ENCODE measurements at regions not wholly inside any gene's neighbourhood (a gene's known extent, or its start where the extent isn't known, plus 50 kb on each side); places are given as distances from the start of the nearest gene placed in this dataset.
"Not testable (repeated sequence)": the region's sequence is repeated elsewhere in the genome, so short reads cannot be mapped to it uniquely, and the experiment has no call there.

DNA sequence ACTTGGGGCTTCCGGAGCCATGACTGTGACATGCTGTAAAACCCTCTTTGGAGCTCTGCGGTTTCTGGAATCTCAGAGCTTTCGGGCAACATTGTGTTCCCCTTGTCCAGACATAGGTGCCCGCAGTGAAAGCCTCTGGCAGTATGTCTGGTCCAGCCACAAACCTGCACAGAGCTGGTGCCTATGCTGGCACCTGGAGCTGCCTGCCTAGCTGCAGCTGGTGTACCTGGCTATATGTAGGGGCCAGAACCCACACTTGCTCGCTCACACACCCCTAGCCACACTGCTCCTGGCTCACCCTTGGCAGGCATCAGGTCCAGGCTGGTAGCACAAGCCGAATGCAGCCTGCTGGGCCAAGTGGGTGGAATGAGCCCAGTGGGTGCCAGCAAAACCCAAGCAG lies 861.1 kb downstream of the FLRT2 start:
- DNase-seq (ENCODE audit: insufficient read length, low spot score) = no peak
- TF ChIP-seq POLR2A (IDR thresholded peaks at IDR 0.05; ENCODE audit: low read depth, low read length) = no peak
- no peak for FAIRE-seq

DNA sequence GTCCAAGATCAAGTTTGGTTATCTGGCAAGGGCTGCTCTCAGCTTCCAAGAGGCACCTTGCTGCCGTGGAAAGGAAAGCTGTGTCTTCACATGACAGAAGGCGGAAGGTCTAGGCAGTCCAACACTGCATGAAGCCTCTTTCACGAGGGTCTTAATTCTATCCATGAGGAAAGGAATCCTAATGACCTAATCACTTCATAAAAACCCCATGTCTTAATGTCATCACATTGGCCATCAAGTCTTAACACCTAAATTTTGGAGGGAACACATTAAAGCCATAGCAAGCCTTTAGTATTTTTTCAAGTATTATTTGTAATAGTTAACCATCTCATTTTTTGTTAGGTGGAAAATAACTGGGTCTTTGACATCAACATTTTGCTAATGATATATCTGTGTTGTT lies 858.3 kb downstream of the FLRT2 start:
- TF ChIP-seq POLR2A (IDR thresholded peaks at IDR 0.05; ENCODE audit: low read depth, low read length) = no peak
- FAIRE-seq = no peak
- no peak for DNase-seq (ENCODE audit: insufficient read length, low spot score)

DNA sequence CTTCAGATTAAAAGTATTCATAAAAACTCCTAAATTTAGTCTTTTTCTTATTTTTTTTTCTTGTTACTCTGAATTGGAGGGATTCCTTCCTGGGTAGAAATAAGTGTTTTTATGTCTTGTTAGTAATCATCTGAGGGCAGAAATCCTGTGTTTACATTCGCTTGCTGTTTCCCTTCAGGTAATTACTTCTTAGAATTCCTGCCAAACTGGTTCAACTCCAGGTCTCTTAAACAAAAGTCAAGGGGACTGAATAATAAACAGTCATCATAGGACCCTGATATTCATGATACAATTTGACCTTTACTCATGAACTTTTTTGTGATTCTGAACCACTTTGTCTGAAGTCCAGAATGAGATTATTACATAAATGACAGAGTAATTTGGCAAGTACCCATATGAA lies 843.9 kb downstream of the FLRT2 start:
- FAIRE-seq = no peak
- TF ChIP-seq POLR2A (IDR thresholded peaks at IDR 0.05; ENCODE audit: low read depth, low read length) = no peak
- DNase-seq (ENCODE audit: insufficient read length, low spot score) = no peak

DNA sequence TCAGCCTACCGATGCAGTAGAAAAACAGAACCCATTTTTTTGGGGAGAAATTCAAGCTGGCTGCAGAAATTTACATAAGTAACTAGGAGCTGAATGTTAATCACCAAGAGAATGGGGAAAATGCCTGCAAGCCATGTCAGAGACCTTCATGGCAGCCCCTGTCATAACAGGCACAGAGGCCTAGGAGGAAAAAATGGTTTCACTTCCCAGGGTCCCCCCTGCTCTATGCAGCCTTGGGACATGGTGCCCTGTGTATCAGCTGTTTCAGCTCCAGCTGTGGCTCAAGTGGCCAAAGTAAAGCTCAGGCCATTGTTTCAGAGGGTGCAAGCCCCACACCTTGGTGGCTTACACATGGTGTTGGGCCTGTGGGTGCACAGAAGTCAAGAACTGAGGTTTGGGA lies 842.5 kb downstream of the FLRT2 start:
- no peak for TF ChIP-seq POLR2A (IDR thresholded peaks at IDR 0.05; ENCODE audit: low read depth, low read length)
- DNase-seq (ENCODE audit: insufficient read length, low spot score) (no peak), FAIRE-seq (no peak)

DNA sequence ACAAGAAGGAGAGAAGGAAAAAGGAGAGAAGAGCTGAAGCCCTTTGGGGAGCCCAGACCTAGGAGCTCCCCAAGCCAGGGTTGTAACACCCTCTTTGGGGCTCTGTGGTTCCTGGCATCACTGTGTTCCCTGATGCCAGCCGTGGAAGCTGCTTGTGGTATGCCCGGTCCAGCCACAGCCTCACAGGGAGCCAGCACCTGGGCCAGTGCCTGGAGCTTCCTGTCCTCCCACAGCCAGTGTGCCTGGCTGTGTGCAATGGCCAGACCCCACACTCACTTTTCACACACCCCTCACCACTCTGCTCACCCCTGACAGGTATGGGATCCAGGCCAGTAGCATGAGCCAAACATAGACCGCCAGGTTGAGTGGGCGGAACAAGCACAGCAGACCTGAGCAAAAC lies 834.7 kb downstream of the FLRT2 start:
- TF ChIP-seq POLR2A (IDR thresholded peaks at IDR 0.05; ENCODE audit: low read depth, low read length) = no peak
- no peak for DNase-seq (ENCODE audit: insufficient read length, low spot score)
- no peak for FAIRE-seq

DNA sequence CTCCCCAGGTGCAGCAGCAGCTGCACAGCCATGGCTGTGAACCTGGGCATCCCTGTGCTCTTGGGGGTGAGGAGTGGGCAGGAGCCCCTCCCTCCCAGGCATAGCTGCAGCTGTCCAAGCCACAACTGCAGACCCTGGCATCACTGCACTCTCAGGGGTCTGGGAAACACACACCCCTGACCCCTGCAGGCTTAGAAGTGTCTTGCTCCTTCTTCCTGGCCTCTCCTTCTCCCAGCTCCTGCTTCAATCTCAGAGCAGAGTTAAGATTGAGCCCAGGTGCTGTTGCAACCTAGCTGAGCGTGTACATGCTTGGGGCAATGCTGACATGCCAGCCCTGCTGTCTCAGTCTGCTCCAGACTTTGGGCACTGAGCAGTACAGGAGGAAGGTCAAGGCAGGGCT lies 833.6 kb downstream of the FLRT2 start:
- no peak for TF ChIP-seq POLR2A (IDR thresholded peaks at IDR 0.05; ENCODE audit: low read depth, low read length)
- FAIRE-seq = no peak
- DNase-seq (ENCODE audit: insufficient read length, low spot score) = no peak

DNA sequence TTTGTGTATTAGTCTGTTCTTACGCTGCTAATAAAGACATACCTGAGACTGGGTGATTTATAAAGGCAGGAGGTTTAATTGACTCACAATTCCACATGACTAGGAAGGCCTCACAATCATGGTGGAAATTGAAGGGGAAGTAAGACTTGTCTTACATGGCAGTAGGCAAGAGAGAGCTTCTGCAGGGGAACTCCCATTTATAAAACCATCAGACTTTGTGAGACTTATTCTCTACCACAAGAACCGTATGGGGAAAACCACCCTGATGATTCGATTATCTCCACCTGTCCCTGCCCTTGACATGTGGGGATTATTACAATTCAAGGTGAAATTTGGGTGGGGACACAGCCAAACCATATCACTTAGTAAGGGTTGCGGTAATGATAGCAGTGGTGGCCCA lies 833.1 kb downstream of the FLRT2 start:
- no peak for FAIRE-seq
- DNase-seq (ENCODE audit: insufficient read length, low spot score) = no peak
- no peak for TF ChIP-seq POLR2A (IDR thresholded peaks at IDR 0.05; ENCODE audit: low read depth, low read length)

DNA sequence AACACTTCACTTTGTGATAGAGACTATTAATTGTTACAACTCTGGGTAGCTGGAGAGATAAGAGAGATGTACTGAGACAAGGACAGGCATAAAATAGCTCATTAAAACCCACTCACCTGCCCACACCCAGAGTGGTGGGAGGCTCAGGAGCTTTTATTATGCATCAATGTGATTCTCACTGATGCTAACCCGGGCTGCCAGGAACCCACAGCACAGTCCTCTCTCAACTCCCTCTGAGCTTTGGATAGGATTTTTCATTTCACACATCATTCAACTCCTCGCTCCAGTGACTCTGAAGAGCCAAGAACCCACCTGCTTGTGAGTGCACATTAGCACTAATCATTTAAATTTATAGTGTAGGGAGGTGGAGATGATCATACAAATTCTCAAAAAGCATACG lies 827.9 kb downstream of the FLRT2 start:
- no peak for FAIRE-seq
- TF ChIP-seq POLR2A (IDR thresholded peaks at IDR 0.05; ENCODE audit: low read depth, low read length) = no peak
- no peak for DNase-seq (ENCODE audit: insufficient read length, low spot score)

DNA sequence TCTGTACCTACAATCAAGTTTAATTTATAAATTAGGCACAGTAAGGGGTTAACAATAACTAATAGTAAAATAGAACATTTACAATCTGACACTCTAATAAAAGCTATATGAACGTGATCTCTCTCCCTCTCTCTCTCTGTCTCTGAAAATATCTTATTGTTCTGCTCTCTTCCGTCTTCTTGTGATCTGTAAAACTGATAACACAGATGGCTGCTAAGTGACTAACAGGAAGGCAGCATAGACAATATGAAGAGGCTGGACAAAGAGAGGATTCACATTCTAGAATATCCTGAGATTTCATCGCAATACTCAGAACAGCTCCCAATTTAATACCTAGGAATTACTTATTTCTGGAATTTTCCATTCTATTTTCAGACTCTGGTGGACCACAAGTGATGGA lies 827.2 kb downstream of the FLRT2 start:
- no peak for DNase-seq (ENCODE audit: insufficient read length, low spot score)
- TF ChIP-seq POLR2A (IDR thresholded peaks at IDR 0.05; ENCODE audit: low read depth, low read length) = no peak
- no peak for FAIRE-seq

DNA sequence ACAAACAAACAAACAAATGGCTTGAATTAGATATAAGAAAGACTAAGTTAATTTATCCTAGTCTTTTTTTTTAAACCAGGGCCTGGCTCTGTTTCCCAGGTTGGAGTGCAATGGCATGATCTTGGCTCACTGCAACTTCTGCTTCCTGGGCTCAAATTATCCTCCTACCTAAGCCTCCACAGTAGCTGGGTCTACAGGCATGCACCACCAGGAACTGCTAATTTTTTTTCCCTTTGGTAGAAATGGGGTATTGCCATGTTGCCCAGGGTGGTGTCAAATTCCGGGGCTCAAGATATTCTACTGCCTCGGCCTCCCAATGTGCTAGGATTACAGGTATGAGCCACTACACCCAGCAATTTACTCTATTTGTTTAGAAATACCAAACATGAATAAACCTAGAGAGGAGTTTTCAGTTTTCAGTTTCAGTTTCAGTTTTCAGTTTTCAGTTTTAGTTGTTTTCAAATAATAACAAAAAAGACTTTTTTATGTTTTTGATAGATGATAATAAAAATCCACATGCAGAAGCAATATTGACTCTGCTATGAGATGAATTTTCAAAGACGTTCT lies 817.0 kb downstream of the FLRT2 start:
- FAIRE-seq = no peak
- no peak for TF ChIP-seq POLR2A (IDR thresholded peaks at IDR 0.05; ENCODE audit: low read depth, low read length)
- DNase-seq (ENCODE audit: insufficient read length, low spot score) = no peak

DNA sequence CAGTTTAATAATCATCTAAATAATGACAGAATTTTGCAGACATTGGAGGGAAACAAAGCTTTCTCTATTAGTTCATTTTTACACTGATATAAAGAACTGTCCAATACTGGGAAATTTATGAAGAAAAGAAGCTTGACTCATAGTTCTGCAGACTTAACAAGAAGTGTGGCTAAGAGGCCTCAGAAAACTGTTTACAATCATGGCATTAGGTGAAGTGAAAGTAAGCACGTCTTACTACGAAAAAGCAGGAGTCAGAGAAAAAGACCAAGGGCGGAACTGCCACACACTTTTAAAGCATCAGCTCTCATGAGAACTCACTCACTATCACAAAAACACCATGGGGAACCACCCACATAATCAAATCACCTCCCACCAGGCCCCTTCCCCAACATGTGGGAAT lies 804.4 kb downstream of the FLRT2 start:
- no peak for TF ChIP-seq POLR2A (IDR thresholded peaks at IDR 0.05; ENCODE audit: low read depth, low read length)
- FAIRE-seq = no peak
- no peak for DNase-seq (ENCODE audit: insufficient read length, low spot score)

DNA sequence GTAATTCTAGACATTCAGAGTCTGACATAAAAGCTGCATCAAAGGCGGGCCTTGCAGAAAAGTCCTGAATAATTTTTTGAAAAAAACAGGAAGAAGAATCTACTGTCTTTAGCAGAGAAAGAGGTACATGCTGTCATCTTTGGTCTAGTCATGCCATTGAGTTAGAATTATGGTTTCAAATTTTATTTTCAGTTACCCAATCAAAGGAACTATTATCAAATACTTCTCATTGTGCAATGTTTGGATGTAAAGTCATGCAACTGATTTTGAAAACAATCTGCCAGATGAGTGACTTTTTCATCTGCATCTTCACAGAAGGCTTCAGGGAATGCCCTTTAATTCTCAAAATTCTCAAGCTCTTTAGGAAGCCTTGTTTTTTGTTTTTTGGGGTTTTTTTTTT lies 803.5 kb downstream of the FLRT2 start:
- FAIRE-seq = no peak
- TF ChIP-seq POLR2A (IDR thresholded peaks at IDR 0.05; ENCODE audit: low read depth, low read length) = no peak
- no peak for DNase-seq (ENCODE audit: insufficient read length, low spot score)

DNA sequence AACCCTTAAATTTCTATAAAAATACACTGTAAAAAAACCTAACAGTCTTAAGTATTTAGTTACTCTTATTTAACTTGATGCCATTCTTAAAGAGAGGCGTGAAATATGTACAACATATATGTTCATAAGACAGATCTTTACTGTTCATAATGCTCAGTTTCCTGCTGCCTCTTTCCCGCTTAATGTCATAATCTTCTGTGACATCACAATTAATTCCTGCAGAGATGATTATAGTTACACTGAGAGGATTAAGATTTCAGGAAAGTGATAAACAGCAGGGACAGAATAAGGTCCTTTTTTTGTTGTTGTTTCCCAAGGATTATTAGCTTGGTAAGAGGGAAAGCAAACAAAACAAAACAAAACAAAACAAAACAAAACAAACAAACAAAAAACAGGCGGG lies 801.4 kb downstream of the FLRT2 start:
- TF ChIP-seq POLR2A (IDR thresholded peaks at IDR 0.05; ENCODE audit: low read depth, low read length) = no peak
- DNase-seq (ENCODE audit: insufficient read length, low spot score) (no peak), FAIRE-seq (no peak)

DNA sequence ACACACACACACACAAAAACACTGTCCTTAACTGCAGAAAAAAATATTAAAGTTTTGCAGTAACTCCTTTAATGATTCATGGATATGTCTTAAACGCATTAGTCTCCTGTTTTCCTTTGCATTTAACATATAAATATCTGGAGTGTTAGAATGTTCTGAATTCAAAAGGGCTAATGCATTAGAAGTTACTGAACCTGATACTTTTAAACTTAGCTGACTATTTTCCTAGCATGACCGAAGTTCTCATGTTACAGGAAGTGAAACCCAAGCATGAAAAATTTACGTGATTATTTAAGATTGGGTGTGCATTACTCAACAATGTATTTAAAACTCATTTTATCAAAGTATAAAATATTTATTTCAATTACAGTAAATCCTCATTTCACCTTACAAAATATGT lies 791.2 kb downstream of the FLRT2 start:
- TF ChIP-seq POLR2A (IDR thresholded peaks at IDR 0.05; ENCODE audit: low read depth, low read length) = no peak
- FAIRE-seq (no peak), DNase-seq (ENCODE audit: insufficient read length, low spot score) (no peak)

DNA sequence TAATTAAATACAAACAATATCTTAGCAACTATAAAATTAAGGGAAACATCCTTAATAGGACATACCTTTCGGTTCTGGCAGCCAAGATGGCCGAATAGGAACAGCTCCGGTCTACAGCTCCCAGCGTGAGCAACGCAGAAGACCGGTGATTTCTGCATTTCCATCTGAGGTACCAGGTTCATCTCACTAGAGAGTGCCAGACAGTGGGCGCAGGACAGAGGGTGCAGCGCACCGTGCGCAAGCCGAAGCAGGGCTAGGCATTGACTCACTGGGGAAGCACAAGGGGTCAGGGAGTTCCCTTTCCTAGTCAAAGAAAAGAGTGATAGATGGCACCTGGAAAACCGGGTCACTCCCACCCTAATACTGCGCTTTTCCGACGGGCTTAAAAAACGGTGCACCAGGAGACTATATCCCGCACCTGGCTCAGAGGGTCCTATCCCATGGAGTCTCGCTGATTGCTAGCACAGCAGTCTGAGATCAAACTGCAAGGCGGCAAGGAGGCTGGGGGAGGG lies 782.3 kb downstream of the FLRT2 start:
- FAIRE-seq; DNase-seq (ENCODE audit: insufficient read length, low spot score): not testable (repeated sequence)

DNA sequence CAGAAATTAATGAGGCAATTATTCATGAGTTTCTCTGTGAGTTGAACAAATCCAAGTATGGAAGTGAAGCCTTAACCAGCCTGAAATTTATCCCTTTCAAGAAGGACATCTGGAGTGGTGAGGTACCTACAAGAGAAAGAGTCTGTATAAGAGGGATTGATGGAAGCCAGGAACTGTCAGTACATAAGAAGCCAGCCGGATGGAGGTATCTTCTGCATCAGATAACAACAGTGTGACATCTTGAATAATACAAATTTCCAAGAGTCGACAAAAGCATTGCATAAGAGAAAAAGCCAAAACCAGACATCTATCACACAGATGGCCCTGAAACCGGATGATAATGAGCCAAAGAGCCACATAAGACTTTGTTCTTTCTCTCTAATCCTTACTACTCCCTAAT lies 781.2 kb downstream of the FLRT2 start:
- TF ChIP-seq POLR2A (IDR thresholded peaks at IDR 0.05; ENCODE audit: low read depth, low read length) = no peak
- FAIRE-seq (no peak), DNase-seq (ENCODE audit: insufficient read length, low spot score) (no peak)
